HG03095 (cell line): ENCODE measurements at regions not wholly inside any gene's neighbourhood (a gene's known extent, or its start where the extent isn't known, plus 50 kb on each side); places are given as distances from the start of the nearest gene placed in this dataset.
A peak's percentile ranks its signal among the peaks of the same experiment; 100 is the strongest.

Experiments
- ATAC-seq: cut with Tn5 transposase; IDR thresholded peaks from one replicate; pipeline ENCODE4 v1.9.1; 2021; ENCODE audit warnings: moderate library complexity; ENCODE audit not compliant: unreplicated experiment

GRCh38 chr17:55668312-55668920, 54.2 kb downstream of the TMEM100 start:
- ATAC-seq, result no peak

GRCh38 chr17:55666806-55667205, 55.9 kb downstream of the TMEM100 start:
- no peak for ATAC-seq

- peak; percentile 57 for ATAC-seq
These were observed 58.4 kb downstream of the TMEM100 start for GRCh38 chr17:55664287-55664686.

GRCh38 chr17:55663400-55663799, 59.3 kb downstream of the TMEM100 start:
- ATAC-seq, result no peak

- no peak for ATAC-seq
These were observed 60.5 kb downstream of the TMEM100 start for GRCh38 chr17:55661963-55662834.

- ATAC-seq, result no peak
These were observed 61.4 kb downstream of the TMEM100 start for GRCh38 chr17:55661256-55661758.

- no peak for ATAC-seq
These were observed 62.3 kb downstream of the TMEM100 start for GRCh38 chr17:55660178-55660886.

- ATAC-seq, result no peak
These were observed 63.0 kb downstream of the TMEM100 start for GRCh38 chr17:55659661-55660060.

- ATAC-seq, result no peak
These were observed 66.9 kb downstream of the TMEM100 start for GRCh38 chr17:55655777-55656176.

- no peak for ATAC-seq
These were observed 67.8 kb downstream of the TMEM100 start for GRCh38 chr17:55654821-55655220.

GRCh38 chr17:55654022-55654421, 68.6 kb downstream of the TMEM100 start:
- ATAC-seq, result no peak

- no peak for ATAC-seq
These were observed 69.8 kb downstream of the TMEM100 start for GRCh38 chr17:55652825-55653224.

GRCh38 chr17:55652114-55652823, 70.4 kb downstream of the TMEM100 start:
- ATAC-seq, result no peak

GRCh38 chr17:55649957-55650597, 72.6 kb downstream of the TMEM100 start:
- no peak for ATAC-seq

- no peak for ATAC-seq
These were observed 74.6 kb downstream of the TMEM100 start for GRCh38 chr17:55648086-55648485.

- no peak for ATAC-seq
These were observed 77.3 kb downstream of the TMEM100 start for GRCh38 chr17:55645361-55645760.

GRCh38 chr17:55644346-55644745, 78.3 kb downstream of the TMEM100 start:
- ATAC-seq, result no peak

- no peak for ATAC-seq
These were observed 79.9 kb downstream of the TMEM100 start for GRCh38 chr17:55642741-55643140.

GRCh38 chr17:55641676-55642081, 81.0 kb downstream of the TMEM100 start:
- ATAC-seq, result no peak

GRCh38 chr17:55639096-55639495, 83.6 kb downstream of the TMEM100 start:
- no peak for ATAC-seq
